SU-DHL-6 (cell line): ENCODE measurements at regions not wholly inside any gene's neighbourhood (a gene's known extent, or its start where the extent isn't known, plus 50 kb on each side); places are given as distances from the start of the nearest gene placed in this dataset.

Source experiments
- EZH2phosphoT487 ChIP-seq: fragments of 200-600 bp; sonication (generic), shearing (Covaris generic); conservative IDR thresholded peaks from 2 replicates; pipeline ENCODE4 v1.6.1; 2018; ENCODE audit warnings: mild to moderate bottlenecking, antibody characterized with exemption, low read length, moderate library complexity, mixed read lengths
- TF ChIP-seq, protein P1 (sequence below): fragments of 200-600 bp; sonication (generic); IDR thresholded peaks from one replicate; pipeline ENCODE4 v1.5.1; 2017; ENCODE audit warnings: antibody characterized with exemption, mild to moderate bottlenecking, low read length, moderate library complexity; ENCODE audit not compliant: insufficient read depth, poor library complexity, severe bottlenecking

DNA sequence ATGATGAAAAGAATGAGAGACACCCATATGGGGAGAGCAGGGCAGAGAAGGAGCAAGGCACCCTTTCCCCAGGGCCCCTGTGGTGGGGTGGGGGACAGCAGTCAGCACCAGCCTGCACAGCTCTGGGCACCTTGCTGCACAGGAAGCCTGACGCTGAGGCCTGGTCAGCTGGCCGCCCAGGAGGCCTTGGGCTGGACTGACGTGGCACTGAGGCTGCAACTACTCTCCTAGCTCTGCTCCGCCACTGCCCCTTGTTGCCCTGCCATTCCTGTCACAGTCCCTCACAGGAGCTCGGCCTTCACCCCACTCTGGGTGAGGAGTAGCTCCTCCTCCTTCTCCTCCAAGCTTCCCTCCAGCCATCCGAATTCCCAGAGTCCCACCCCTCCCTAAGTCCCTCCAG is 99.7 kb downstream of the CPN2 start:
- TF ChIP-seq, protein P1, sequence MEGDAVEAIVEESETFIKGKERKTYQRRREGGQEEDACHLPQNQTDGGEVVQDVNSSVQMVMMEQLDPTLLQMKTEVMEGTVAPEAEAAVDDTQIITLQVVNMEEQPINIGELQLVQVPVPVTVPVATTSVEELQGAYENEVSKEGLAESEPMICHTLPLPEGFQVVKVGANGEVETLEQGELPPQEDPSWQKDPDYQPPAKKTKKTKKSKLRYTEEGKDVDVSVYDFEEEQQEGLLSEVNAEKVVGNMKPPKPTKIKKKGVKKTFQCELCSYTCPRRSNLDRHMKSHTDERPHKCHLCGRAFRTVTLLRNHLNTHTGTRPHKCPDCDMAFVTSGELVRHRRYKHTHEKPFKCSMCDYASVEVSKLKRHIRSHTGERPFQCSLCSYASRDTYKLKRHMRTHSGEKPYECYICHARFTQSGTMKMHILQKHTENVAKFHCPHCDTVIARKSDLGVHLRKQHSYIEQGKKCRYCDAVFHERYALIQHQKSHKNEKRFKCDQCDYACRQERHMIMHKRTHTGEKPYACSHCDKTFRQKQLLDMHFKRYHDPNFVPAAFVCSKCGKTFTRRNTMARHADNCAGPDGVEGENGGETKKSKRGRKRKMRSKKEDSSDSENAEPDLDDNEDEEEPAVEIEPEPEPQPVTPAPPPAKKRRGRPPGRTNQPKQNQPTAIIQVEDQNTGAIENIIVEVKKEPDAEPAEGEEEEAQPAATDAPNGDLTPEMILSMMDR = no peak
- no peak for TF ChIP-seq EZH2phosphoT487
